ENCODE measurements at regions not wholly inside any gene's neighbourhood (a gene's known extent, or its start where the extent isn't known, plus 50 kb on each side); places are given as distances from the start of the nearest gene placed in this dataset.
A peak's percentile ranks its signal among the peaks of the same experiment; 100 is the strongest.

GRCh38 chr17:15890279-15890892 is 54.5 kb upstream of the ADORA2B start (continued):
- TF ChIP-seq ZNF76 (tag by site-specific recombination; IDR thresholded peaks at IDR 0.05; ENCODE audit: borderline replicate concordance, low read depth): no peak
- TF ChIP-seq, protein P1, sequence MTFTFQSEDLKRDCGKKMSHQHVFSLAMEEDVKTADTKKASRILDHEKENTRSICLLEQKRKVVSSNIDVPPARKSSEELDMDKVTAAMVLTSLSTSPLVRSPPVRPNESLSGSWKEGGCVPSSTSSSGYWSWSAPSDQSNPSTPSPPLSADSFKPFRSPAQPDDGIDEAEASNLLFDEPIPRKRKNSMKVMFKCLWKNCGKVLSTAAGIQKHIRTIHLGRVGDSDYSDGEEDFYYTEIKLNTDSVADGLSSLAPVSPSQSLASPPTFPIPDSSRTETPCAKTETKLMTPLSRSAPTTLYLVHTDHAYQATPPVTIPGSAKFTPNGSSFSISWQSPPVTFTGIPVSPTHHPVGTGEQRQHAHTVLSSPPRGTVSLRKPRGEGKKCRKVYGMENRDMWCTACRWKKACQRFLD (tag by site-specific recombination; IDR thresholded peaks at IDR 0.05): no peak
- no peak for TF ChIP-seq ZNF211 (tag by site-specific recombination; IDR thresholded peaks at IDR 0.05; ENCODE audit: low read depth)
- no peak for TF ChIP-seq ZBTB48 (tag by site-specific recombination; IDR thresholded peaks at IDR 0.05)
- no peak for TF ChIP-seq GFI1B (tag by site-specific recombination; IDR thresholded peaks at IDR 0.05)
- no peak for TF ChIP-seq ZNF776 (tag by site-specific recombination; IDR thresholded peaks at IDR 0.05; ENCODE audit: borderline replicate concordance)
- TF ChIP-seq, protein P2, sequence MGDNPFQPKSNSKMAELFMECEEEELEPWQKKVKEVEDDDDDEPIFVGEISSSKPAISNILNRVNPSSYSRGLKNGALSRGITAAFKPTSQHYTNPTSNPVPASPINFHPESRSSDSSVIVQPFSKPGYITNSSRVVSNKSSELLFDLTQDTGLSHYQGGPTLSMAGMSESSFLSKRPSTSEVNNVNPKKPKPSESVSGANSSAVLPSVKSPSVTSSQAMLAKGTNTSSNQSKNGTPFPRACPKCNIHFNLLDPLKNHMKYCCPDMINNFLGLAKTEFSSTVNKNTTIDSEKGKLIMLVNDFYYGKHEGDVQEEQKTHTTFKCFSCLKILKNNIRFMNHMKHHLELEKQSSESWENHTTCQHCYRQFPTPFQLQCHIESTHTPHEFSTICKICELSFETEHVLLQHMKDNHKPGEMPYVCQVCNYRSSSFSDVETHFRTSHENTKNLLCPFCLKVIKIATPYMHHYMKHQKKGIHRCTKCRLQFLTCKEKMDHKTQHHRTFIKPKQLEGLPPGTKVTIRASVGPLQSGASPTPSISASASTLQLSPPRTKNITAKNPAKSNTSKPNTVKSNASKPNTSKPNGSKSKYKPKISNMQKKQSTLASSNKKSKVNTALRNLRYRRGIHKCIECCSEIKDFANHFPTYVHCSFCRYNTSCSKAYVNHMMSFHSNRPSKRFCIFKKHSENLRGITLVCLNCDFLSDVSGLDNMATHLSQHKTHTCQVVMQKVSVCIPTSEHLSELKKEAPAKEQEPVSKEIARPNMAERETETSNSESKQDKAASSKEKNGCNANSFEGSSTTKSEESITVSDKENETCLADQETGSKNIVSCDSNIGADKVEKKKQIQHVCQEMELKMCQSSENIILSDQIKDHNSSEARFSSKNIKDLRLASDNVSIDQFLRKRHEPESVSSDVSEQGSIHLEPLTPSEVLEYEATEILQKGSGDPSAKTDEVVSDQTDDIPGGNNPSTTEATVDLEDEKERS (tag by site-specific recombination; IDR thresholded peaks at IDR 0.05): no peak
- TF ChIP-seq, protein P3, sequence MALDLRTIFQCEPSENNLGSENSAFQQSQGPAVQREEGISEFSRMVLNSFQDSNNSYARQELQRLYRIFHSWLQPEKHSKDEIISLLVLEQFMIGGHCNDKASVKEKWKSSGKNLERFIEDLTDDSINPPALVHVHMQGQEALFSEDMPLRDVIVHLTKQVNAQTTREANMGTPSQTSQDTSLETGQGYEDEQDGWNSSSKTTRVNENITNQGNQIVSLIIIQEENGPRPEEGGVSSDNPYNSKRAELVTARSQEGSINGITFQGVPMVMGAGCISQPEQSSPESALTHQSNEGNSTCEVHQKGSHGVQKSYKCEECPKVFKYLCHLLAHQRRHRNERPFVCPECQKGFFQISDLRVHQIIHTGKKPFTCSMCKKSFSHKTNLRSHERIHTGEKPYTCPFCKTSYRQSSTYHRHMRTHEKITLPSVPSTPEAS (tag by site-specific recombination; IDR thresholded peaks at IDR 0.05): no peak
- no peak for TF ChIP-seq ZNF658 (tag by site-specific recombination; IDR thresholded peaks at IDR 0.05)
- no peak for TF ChIP-seq REST (tag by site-specific recombination; IDR thresholded peaks at IDR 0.05)
- TF ChIP-seq ZNF449 (tag by site-specific recombination; IDR thresholded peaks at IDR 0.05): no peak
- TF ChIP-seq ZBTB26 (tag by site-specific recombination; optimal IDR thresholded peaks at IDR 0.05): no peak
- TF ChIP-seq ZNF707 (tag by site-specific recombination; IDR thresholded peaks at IDR 0.05): no peak
- TF ChIP-seq ZBTB1 (tag by site-specific recombination; IDR thresholded peaks at IDR 0.05): no peak
- no peak for TF ChIP-seq ZFP3 (tag by site-specific recombination; IDR thresholded peaks at IDR 0.05; ENCODE audit: low read depth)
- no peak for TF ChIP-seq ZNF560 (tag by site-specific recombination; IDR thresholded peaks at IDR 0.05; ENCODE audit: borderline replicate concordance)
- TF ChIP-seq MYNN (tag by site-specific recombination; IDR thresholded peaks at IDR 0.05; ENCODE audit: borderline replicate concordance): no peak
- no peak for TF ChIP-seq ZNF146 (tag by site-specific recombination; IDR thresholded peaks at IDR 0.05)
- no peak for TF ChIP-seq ZNF571 (tag by site-specific recombination; IDR thresholded peaks at IDR 0.05)
- no peak for TF ChIP-seq ZXDB (tag by site-specific recombination; IDR thresholded peaks at IDR 0.05)
- TF ChIP-seq ZNF555 (tag by site-specific recombination; conservative IDR thresholded peaks at IDR 0.05): peak; percentile 82
- peak; percentile 51 for TF ChIP-seq ZNF623 (tag by site-specific recombination; IDR thresholded peaks at IDR 0.05)
- no peak for TF ChIP-seq ZNF777 (tag by site-specific recombination; IDR thresholded peaks at IDR 0.05; ENCODE audit: borderline replicate concordance)
- TF ChIP-seq GLI4 (tag by site-specific recombination; IDR thresholded peaks at IDR 0.05): no peak
- no peak for TF ChIP-seq ZNF324 (tag by site-specific recombination; IDR thresholded peaks at IDR 0.05)
- no peak for TF ChIP-seq KLF10 (tag by site-specific recombination; IDR thresholded peaks at IDR 0.05)
- TF ChIP-seq HOXC10 (CRISPR knock-in tag; IDR thresholded peaks at IDR 0.05): no peak

Measured in HEK293 (cell line).